GM19452 (cell line): ENCODE measurements at regions not wholly inside any gene's neighbourhood (a gene's known extent, or its start where the extent isn't known, plus 50 kb on each side); places are given as distances from the start of the nearest gene placed in this dataset.

Experiments
- ATAC-seq: cut with Tn5 transposase; IDR thresholded peaks from one replicate; pipeline ENCODE4 v1.9.1; 2021; ENCODE audit not compliant: unreplicated experiment

- no peak for ATAC-seq
Observed at GRCh38 chr2:129762386-129763189, 216.9 kb upstream of the RAB6C start.

GRCh38 chr2:129763190-129763846 lies 216.1 kb upstream of the RAB6C start:
- no peak for ATAC-seq

GRCh38 chr2:129763966-129764365 lies 215.5 kb upstream of the RAB6C start:
- ATAC-seq = no peak

GRCh38 chr2:129764376-129765325 lies 214.8 kb upstream of the RAB6C start:
- ATAC-seq = no peak

GRCh38 chr2:129765326-129765677 lies 214.2 kb upstream of the RAB6C start:
- no peak for ATAC-seq

- ATAC-seq = no peak
Observed at GRCh38 chr2:129765678-129766351, 213.7 kb upstream of the RAB6C start.

GRCh38 chr2:129766374-129766993 lies 213.0 kb upstream of the RAB6C start:
- no peak for ATAC-seq

- ATAC-seq = no peak
Observed at GRCh38 chr2:129767346-129768035, 212.0 kb upstream of the RAB6C start.

- ATAC-seq = no peak
Observed at GRCh38 chr2:129768036-129768386, 211.5 kb upstream of the RAB6C start.

- ATAC-seq = no peak
Observed at GRCh38 chr2:129768485-129769184, 210.8 kb upstream of the RAB6C start.

- ATAC-seq = no peak
Observed at GRCh38 chr2:129769185-129769991, 210.1 kb upstream of the RAB6C start.

- ATAC-seq = no peak
Observed at GRCh38 chr2:129771418-129772189, 207.9 kb upstream of the RAB6C start.

GRCh38 chr2:129772190-129772579 lies 207.3 kb upstream of the RAB6C start:
- ATAC-seq = no peak

- ATAC-seq = no peak
Observed at GRCh38 chr2:129775952-129776653, 203.4 kb upstream of the RAB6C start.

GRCh38 chr2:129777146-129777545 lies 202.3 kb upstream of the RAB6C start:
- ATAC-seq = no peak

GRCh38 chr2:129777762-129778583 lies 201.5 kb upstream of the RAB6C start:
- no peak for ATAC-seq

- ATAC-seq = no peak
Observed at GRCh38 chr2:129778584-129778877, 200.9 kb upstream of the RAB6C start.
